Astrocyte of the spinal cord (primary cell): ENCODE measurements at regions not wholly inside any gene's neighbourhood (a gene's known extent, or its start where the extent isn't known, plus 50 kb on each side); places are given as distances from the start of the nearest gene placed in this dataset.

Experiments used
- DNase-seq: peaks from one replicate; pipeline ENCODE4 v3.0.0; 2011; ENCODE audit warnings: low read depth, low spot score
- H3K4me3 ChIP-seq: 2 replicates; pipeline ENCODE4 v1.5.1; 2011; ENCODE audit warnings: low read depth, mild to moderate bottlenecking, low read length, moderate library complexity
- CTCF ChIP-seq: IDR thresholded peaks from 2 replicates; pipeline ENCODE4 v1.5.1; 2012; ENCODE audit warnings: low read depth, mild to moderate bottlenecking, low read length, inconsistent platforms
- in situ Hi-C: cut with HindIII; loops from 2 replicates; pipeline ENCODE4 v1.10.0; 2017; ENCODE audit warnings: low sequenced_read_pairs

DNA sequence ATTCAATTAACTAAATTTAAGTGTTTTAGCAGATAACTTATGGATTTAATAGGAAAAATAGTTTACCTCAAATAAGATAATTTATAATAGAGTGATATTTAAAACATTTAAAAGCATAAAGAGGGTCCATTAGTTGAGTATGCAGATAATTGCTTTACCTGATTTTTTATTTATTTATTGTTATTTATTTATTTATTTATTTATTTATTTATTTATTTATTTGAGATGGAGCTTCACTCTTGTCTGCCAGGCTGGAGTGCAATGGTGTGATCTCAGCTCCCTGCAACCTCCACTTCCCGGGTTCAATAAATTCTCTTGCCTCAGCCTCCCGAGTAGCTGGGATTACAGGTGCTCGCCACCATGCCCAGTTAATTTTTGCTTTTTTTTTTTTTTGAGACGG lies 982.9 kb downstream of the TFAP2A start:
- no peak overlapping the region for H3K4me3 ChIP-seq
- DNase-seq = no peak
- in situ Hi-C loops = no loop called here
- TF ChIP-seq CTCF = no peak

- no peak for DNase-seq
- no peak overlapping the region for H3K4me3 ChIP-seq
- TF ChIP-seq CTCF = no peak
- in situ Hi-C loops = no loop called here
These were observed 986.3 kb downstream of the TFAP2A start for GRCh38 chr6:9428421-9429172.

DNA sequence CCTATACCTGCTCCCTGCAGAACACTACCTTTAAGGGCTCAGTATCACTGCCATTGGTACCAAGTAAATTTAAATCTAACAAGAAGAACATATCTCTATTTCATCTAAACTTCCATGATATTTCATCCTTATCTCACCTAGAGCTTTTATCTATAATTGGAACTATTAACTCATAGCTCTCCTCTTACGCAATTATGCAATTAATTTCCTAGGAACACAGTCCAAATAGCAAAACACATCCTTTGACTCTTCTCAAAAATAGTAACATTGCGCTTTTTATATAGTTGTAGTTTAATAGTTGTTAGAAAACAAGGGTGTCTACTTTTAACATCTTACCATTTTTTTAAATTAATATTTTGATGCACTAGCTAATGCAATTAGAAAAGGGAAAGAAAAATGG lies 986.8 kb upstream of the SLC35B3 start:
- no peak for DNase-seq
- no peak for TF ChIP-seq CTCF
- H3K4me3 ChIP-seq = no peak overlapping the region
- in situ Hi-C loops = no loop called here

- no peak overlapping the region for H3K4me3 ChIP-seq
- TF ChIP-seq CTCF = no peak
- no peak for DNase-seq
- in situ Hi-C loops = no loop called here
These were observed 985.1 kb upstream of the SLC35B3 start for GRCh38 chr6:9420316-9421015.

- H3K4me3 ChIP-seq = no peak overlapping the region
- DNase-seq = no peak
- TF ChIP-seq CTCF = no peak
- in situ Hi-C loops = no loop called here
These were observed 982.1 kb upstream of the SLC35B3 start for GRCh38 chr6:9417400-9417799.

DNA sequence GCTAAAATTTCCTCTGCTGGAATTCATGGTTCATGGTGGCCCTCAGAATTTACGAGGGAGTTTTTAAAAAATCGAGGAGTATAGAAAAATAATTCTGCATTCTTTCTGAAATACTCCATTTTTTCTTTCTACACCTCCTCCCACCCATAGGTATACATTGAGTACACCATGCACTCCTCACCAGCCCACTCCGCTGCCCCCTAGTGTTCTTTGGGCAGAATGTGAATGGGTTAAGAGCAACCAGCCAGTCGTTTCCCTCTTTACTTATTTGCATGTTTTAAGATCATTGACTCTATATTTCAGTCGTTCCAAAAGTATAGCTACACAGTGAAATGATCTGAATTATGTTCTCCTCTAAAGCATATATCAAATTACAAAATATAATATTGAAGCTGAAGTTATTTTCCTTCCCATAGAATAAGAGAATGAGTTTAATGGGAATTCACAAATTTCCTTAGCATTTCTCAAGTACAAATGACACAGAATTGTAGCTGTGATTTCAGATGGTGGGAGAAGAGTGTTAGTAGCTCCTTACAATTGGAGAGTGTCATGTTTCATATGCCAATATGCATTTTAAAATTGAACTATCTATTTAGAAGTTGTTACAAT lies 977.7 kb upstream of the SLC35B3 start:
- no peak for DNase-seq
- in situ Hi-C loops = no loop called here
- TF ChIP-seq CTCF = peak; percentile 63
- H3K4me3 ChIP-seq = no peak overlapping the region
